Naive B cell (primary cell): ENCODE measurements at regions not wholly inside any gene's neighbourhood (a gene's known extent, or its start where the extent isn't known, plus 50 kb on each side); places are given as distances from the start of the nearest gene placed in this dataset.

Experiments
- ATAC-seq, 2 donors: fragments of 150-1000 bp; cut with Tn5 transposase; 2 replicates each; pipeline ENCODE4 v1.10.0; 2021; ENCODE audit warnings: low read depth in 2 of 2, mild to moderate bottlenecking in 2 of 2, moderate library complexity in 2 of 2
- DNase-seq: peaks from one replicate; pipeline ENCODE4 v3.0.0; 2022
- H3K27ac Mint-ChIP-seq, 6 donors: one replicate each; pipeline ENCODE4 v1.8.0; 2020 to 2022; ENCODE audit warnings: mild to moderate bottlenecking in 6 of 6, mixed read lengths in 6 of 6, moderate library complexity in 5 of 6, inconsistent platforms in 2 of 6
- H3K27me3 Mint-ChIP-seq, 3 donors: one replicate each; pipeline ENCODE4 v1.8.0; 2021 to 2022; ENCODE audit warnings: mixed read lengths in 3 of 3, mild to moderate bottlenecking in 1 of 3
- H3K36me3 Mint-ChIP-seq, 2 donors: one replicate each; pipeline ENCODE4 v1.8.0; 2020 to 2022; ENCODE audit warnings: mixed read lengths in 2 of 2, inconsistent platforms in 1 of 2, mild to moderate bottlenecking in 1 of 2
- H3K4me1 Mint-ChIP-seq, 3 donors: one replicate each; pipeline ENCODE4 v1.8.0; 2020 to 2022; ENCODE audit warnings: mixed read lengths in 3 of 3, inconsistent platforms in 1 of 3, mild to moderate bottlenecking in 1 of 3, moderate library complexity in 1 of 3
- H3K4me3 Mint-ChIP-seq, 8 donors: one replicate each; pipeline ENCODE4 v1.8.0; 2020 to 2022; ENCODE audit warnings: mild to moderate bottlenecking in 8 of 8, mixed read lengths in 8 of 8, moderate library complexity in 8 of 8, inconsistent platforms in 2 of 8
- H3K9me3 Mint-ChIP-seq, 7 donors: one replicate each; pipeline ENCODE4 v1.8.0; 2020 to 2022; ENCODE audit warnings: mixed read lengths in 7 of 7, mild to moderate bottlenecking in 5 of 7, inconsistent platforms in 2 of 7, moderate library complexity in 1 of 7

DNA sequence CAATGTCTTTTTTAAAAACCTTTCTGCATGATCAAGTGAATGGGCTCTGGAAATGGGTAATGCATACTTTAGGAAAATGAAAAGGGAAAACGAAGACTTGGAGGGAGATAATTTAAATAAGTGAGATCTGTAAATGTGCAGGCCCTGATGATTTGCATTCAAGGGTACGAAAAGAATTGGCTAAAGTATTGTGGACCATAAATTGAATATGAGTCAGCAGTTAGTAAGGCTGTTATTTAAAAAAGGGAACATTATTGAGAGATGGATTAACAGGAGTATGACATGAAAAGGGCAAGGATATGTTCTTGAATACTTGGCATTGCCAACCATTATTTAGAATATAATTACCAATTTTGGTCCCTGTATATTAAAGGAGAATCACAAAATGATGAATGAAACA lies 125.5 kb downstream of the GPAT3 start:
- Mint-ChIP-seq H3K36me3 (no peaks in the 10 kb centered on the region), H3K9me3 (peaks cover 0 to 2% (median 0%) of the 10 kb centered on the region in 7 donors), H3K4me3 (no peak overlapping the region), H3K4me1 (peaks cover 0 to 5% (median 0%) of the 10 kb centered on the region in 3 donors), H3K27ac (no peak overlapping the region), H3K27me3 (peaks cover 5 to 41% (median 16%) of the 10 kb centered on the region in 3 donors)
- no peak for ATAC-seq
- no peak for DNase-seq

GRCh38 chr4:83660578-83660977 lies 124.7 kb downstream of the GPAT3 start:
- Mint-ChIP-seq H3K27me3 (peaks cover 5 to 44% (median 12%) of the 10 kb centered on the region in 3 donors), H3K9me3 (peaks cover 0 to 2% (median 0%) of the 10 kb centered on the region in 7 donors), H3K4me3 (no peak overlapping the region), H3K27ac (no peak overlapping the region), H3K4me1 (peaks cover 0 to 5% (median 0%) of the 10 kb centered on the region in 3 donors), H3K36me3 (no peaks in the 10 kb centered on the region)
- ATAC-seq = no peak
- no peak for DNase-seq

- peaks cover 0 to 2% (median 0%) of the 10 kb centered on the region in 7 donors for H3K9me3 Mint-ChIP-seq
- peaks cover 5 to 45% (median 12%) of the 10 kb centered on the region in 3 donors for H3K27me3 Mint-ChIP-seq
- H3K4me3 Mint-ChIP-seq = no peak overlapping the region
- ATAC-seq = no peak
- peaks cover 0 to 5% (median 0%) of the 10 kb centered on the region in 3 donors for H3K4me1 Mint-ChIP-seq
- no peak for DNase-seq
- no peak overlapping the region for H3K27ac Mint-ChIP-seq
- no peaks in the 10 kb centered on the region for H3K36me3 Mint-ChIP-seq
Measured at GRCh38 chr4:83658806-83659205, 122.9 kb downstream of the GPAT3 start.

GRCh38 chr4:83657336-83657735 lies 121.4 kb downstream of the GPAT3 start:
- Mint-ChIP-seq H3K36me3 (no peaks in the 10 kb centered on the region), H3K4me3 (no peak overlapping the region), H3K27ac (no peak overlapping the region), H3K9me3 (peaks cover 0 to 2% (median 0%) of the 10 kb centered on the region in 7 donors), H3K27me3 (peaks cover 5 to 33% (median 13%) of the 10 kb centered on the region in 3 donors), H3K4me1 (peaks cover 0 to 5% (median 0%) of the 10 kb centered on the region in 3 donors)
- DNase-seq (no peak), ATAC-seq (no peak)
